HEK293 (cell line): ENCODE measurements at regions not wholly inside any gene's neighbourhood (a gene's known extent, or its start where the extent isn't known, plus 50 kb on each side); places are given as distances from the start of the nearest gene placed in this dataset.

Experiments
- CTCF ChIA-PET: fragments of 350-600 bp; formaldehyde crosslinking; extraction: SDS; loops from one replicate; lab custom pipeline; 2021; ENCODE audit warnings: antibody characterized with exemption; lab: Yijun Ruan, JAX
- POLR2A ChIA-PET: fragments of 300-600 bp; formaldehyde crosslinking; extraction: SDS; loops from one replicate; lab custom pipeline; 2020; ENCODE audit warnings: antibody characterized with exemption, inconsistent platforms; lab: Yijun Ruan, JAX
- H3K27ac ChIP-seq: fragments of 200-500 bp; sonication (Bioruptor generic); 2 replicates; pipeline ENCODE4 v1.5.1; 2014; ENCODE audit warnings: low read depth, low read length, control low read depth, inconsistent platforms; ENCODE audit errors: extremely low read depth
- H3K36me3 ChIP-seq, 2 experiments: fragments of 200-500 bp in 1 of 2; sonication (Bioruptor generic) in 1 of 2; 1 replicate in 1 of 2; 2 replicates in 1 of 2; pipeline ENCODE4 v1.5.1; 2014 to 2017; ENCODE audit warnings: inconsistent platforms in 2 of 2, low read length in 2 of 2; ENCODE audit not compliant: control insufficient read depth in 2 of 2, insufficient read depth in 1 of 2
- H3K4me1 ChIP-seq: fragments of 200-500 bp; sonication (Bioruptor generic); 2 replicates; pipeline ENCODE4 v1.5.1; 2014; ENCODE audit warnings: mild to moderate bottlenecking, low read length, inconsistent platforms; ENCODE audit not compliant: control insufficient read depth, insufficient read depth
- H3K4me3 ChIP-seq: 2 replicates; pipeline ENCODE4 v1.5.1; 2011; ENCODE audit warnings: low read depth, mild to moderate bottlenecking, control low read depth, low read length, moderate library complexity
- H3K9me3 ChIP-seq: fragments of 200-500 bp; sonication (Bioruptor generic); 2 replicates; pipeline ENCODE4 v1.5.1; 2014; ENCODE audit warnings: low read depth, low read length, inconsistent platforms; ENCODE audit not compliant: control insufficient read depth, insufficient read depth
- KLF8 ChIP-seq: fragments of 450-650 bp; formaldehyde crosslinking; IDR thresholded peaks from 2 replicates; pipeline ENCODE4 v1.5.1; 2016; ENCODE audit warnings: missing biosample characterization, missing genetic modification characterization
- MZF1 ChIP-seq: fragments of 450-650 bp; formaldehyde crosslinking; IDR thresholded peaks from 2 replicates; pipeline ENCODE4 v1.5.1; 2017; ENCODE audit warnings: missing biosample characterization, missing genetic modification characterization, borderline replicate concordance
- PRDM6 ChIP-seq: fragments of 450-650 bp; formaldehyde crosslinking; IDR thresholded peaks from 2 replicates; pipeline ENCODE4 v1.5.1; 2017; ENCODE audit warnings: missing biosample characterization, missing genetic modification characterization
- SCRT1 ChIP-seq: fragments of 450-650 bp; formaldehyde crosslinking; IDR thresholded peaks from 2 replicates; pipeline ENCODE4 v1.5.1; 2016; ENCODE audit warnings: missing biosample characterization, missing genetic modification characterization, borderline replicate concordance
- SCRT2 ChIP-seq: fragments of 450-650 bp; formaldehyde crosslinking; IDR thresholded peaks from 2 replicates; pipeline ENCODE4 v1.5.1; 2016; ENCODE audit warnings: missing biosample characterization, missing genetic modification characterization
- SETDB1 ChIP-seq: IDR thresholded peaks from one replicate; pipeline ENCODE4 v1.6.1; 2017; ENCODE audit warnings: mild to moderate bottlenecking, low read length, moderate library complexity, mixed read lengths; ENCODE audit not compliant: insufficient read length
- TRIM28 ChIP-seq: IDR thresholded peaks from 2 replicates; pipeline ENCODE4 v1.6.1; 2011; ENCODE audit warnings: low read length, control low read depth, borderline replicate concordance
- ZBTB10 ChIP-seq: fragments of 450-650 bp; formaldehyde crosslinking; IDR thresholded peaks from 2 replicates; pipeline ENCODE4 v1.5.1; 2016; ENCODE audit warnings: missing biosample characterization, missing genetic modification characterization
- ZBTB8A ChIP-seq: fragments of 450-650 bp; formaldehyde crosslinking; IDR thresholded peaks from 2 replicates; pipeline ENCODE4 v1.5.1; 2016; ENCODE audit warnings: missing biosample characterization, missing genetic modification characterization
- ZNF488 ChIP-seq: fragments of 450-650 bp; formaldehyde crosslinking; IDR thresholded peaks from 2 replicates; pipeline ENCODE4 v1.5.1; 2016; ENCODE audit warnings: missing biosample characterization, missing genetic modification characterization
- ZNF529 ChIP-seq: fragments of 450-650 bp; formaldehyde crosslinking; IDR thresholded peaks from 2 replicates; pipeline ENCODE4 v1.5.1; 2017; ENCODE audit warnings: missing genetic modification characterization, missing biosample characterization; ENCODE audit not compliant: insufficient replicate concordance
- ZNF639 ChIP-seq: fragments of 450-650 bp; formaldehyde crosslinking; IDR thresholded peaks from 2 replicates; pipeline ENCODE4 v1.5.1; 2016; ENCODE audit warnings: missing biosample characterization, missing genetic modification characterization
- ZNF658 ChIP-seq: fragments of 450-650 bp; formaldehyde crosslinking; IDR thresholded peaks from 2 replicates; pipeline ENCODE4; 2016; ENCODE audit warnings: missing biosample characterization, missing genetic modification characterization
- ZNF660 ChIP-seq: fragments of 450-650 bp; IDR thresholded peaks from 2 replicates; pipeline ENCODE4 v1.5.1; 2018; ENCODE audit warnings: missing biosample characterization, mild to moderate bottlenecking, missing genetic modification characterization
- ZNF704 ChIP-seq: fragments of 450-650 bp; formaldehyde crosslinking; IDR thresholded peaks from 2 replicates; pipeline ENCODE4 v1.5.1; 2016; ENCODE audit warnings: missing biosample characterization, missing genetic modification characterization
- ZNF777 ChIP-seq: fragments of 450-650 bp; formaldehyde crosslinking; IDR thresholded peaks from 2 replicates; pipeline ENCODE4 v1.5.1; 2017; ENCODE audit warnings: missing biosample characterization, missing genetic modification characterization, borderline replicate concordance
- ZSCAN4 ChIP-seq: fragments of 450-650 bp; formaldehyde crosslinking; IDR thresholded peaks from 2 replicates; pipeline ENCODE4 v1.5.1; 2017; ENCODE audit warnings: missing biosample characterization, missing genetic modification characterization

- Histone ChIP-seq H3K27ac (no peak overlapping the region), H3K9me3 (no peaks in the 10 kb centered on the region), H3K4me1 (no peaks in the 10 kb centered on the region), H3K36me3 (no peaks in the 10 kb centered on the region), H3K4me3 (no peak overlapping the region)
- ChIA-PET CTCF (interaction anchor here (0.7 to 7.4 kb wide), 3 partner anchors 14 to 257 kb away, joined by 3 to 70 read pairs (median 4); no protein-coding TSS in a partner anchor), POLR2A (no interaction called here)
- no peak for TF ChIP-seq ZSCAN4 (tag by site-specific recombination)
- no peak for TF ChIP-seq ZNF639
- TF ChIP-seq ZNF529 (tag by site-specific recombination), result no peak
- TF ChIP-seq TRIM28, result peak; percentile 92; the same call in 1 of the 2 replicates
- no peak for TF ChIP-seq MZF1 (tag by site-specific recombination)
- peak; percentile 72 for TF ChIP-seq SETDB1
- TF ChIP-seq KLF8 (tag by site-specific recombination), result no peak
- no peak for TF ChIP-seq PRDM6 (tag by site-specific recombination)
Observed at GRCh38 chr1:232894436-232894835, 56.0 kb upstream of the NTPCR start.

GRCh38 chr1:232897949-232898465 is 52.4 kb upstream of the NTPCR start:
- no peaks in the 10 kb centered on the region for H3K4me1 ChIP-seq
- no peaks in the 10 kb centered on the region for H3K36me3 ChIP-seq
- ChIA-PET POLR2A (no interaction called here), CTCF (interaction anchor here (1.5 to 6.4 kb wide), 2 partner anchors 9 to 18 kb away, joined by 3 to 45 read pairs; no protein-coding TSS in a partner anchor)
- TF ChIP-seq ZNF777 (tag by site-specific recombination), result no peak
- no peak for TF ChIP-seq ZNF658 (tag by site-specific recombination)
- peak; percentile 78 for TF ChIP-seq SCRT1 (tag by site-specific recombination)
- no peak for TF ChIP-seq ZBTB10 (tag by site-specific recombination)
- TF ChIP-seq ZNF704 (tag by site-specific recombination), result no peak
- no peak for TF ChIP-seq ZBTB8A (tag by site-specific recombination)
- TF ChIP-seq ZNF660 (tag by site-specific recombination), result no peak
- no peak for TF ChIP-seq ZNF488 (tag by site-specific recombination)
- peak; percentile 91 for TF ChIP-seq SCRT2 (tag by site-specific recombination)
- H3K27ac ChIP-seq, result no peak overlapping the region
- no peaks in the 10 kb centered on the region for H3K9me3 ChIP-seq
- H3K4me3 ChIP-seq, result no peak overlapping the region
